ENCODE measurements at regions not wholly inside any gene's neighbourhood (a gene's known extent, or its start where the extent isn't known, plus 50 kb on each side); places are given as distances from the start of the nearest gene placed in this dataset.

DNA sequence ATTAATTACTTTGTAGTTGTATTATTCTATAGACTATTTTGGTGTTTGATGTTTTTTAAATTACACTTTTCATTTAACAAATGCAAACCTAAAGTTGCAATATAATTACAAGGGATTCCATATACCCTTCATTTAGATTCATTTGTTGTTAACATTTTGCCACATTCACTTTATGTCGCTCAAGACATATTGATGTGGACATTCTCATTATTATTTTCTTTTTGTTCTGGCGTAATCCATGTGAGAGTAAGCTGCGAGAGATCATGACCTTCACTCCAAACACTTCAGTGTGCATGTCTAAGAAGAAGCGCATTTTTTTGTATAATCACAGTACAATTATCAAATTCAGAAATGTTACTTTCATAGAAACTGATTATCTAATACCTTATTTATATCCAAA, 280.6 kb downstream of the CALCRL start:
- TF ChIP-seq, protein P1, sequence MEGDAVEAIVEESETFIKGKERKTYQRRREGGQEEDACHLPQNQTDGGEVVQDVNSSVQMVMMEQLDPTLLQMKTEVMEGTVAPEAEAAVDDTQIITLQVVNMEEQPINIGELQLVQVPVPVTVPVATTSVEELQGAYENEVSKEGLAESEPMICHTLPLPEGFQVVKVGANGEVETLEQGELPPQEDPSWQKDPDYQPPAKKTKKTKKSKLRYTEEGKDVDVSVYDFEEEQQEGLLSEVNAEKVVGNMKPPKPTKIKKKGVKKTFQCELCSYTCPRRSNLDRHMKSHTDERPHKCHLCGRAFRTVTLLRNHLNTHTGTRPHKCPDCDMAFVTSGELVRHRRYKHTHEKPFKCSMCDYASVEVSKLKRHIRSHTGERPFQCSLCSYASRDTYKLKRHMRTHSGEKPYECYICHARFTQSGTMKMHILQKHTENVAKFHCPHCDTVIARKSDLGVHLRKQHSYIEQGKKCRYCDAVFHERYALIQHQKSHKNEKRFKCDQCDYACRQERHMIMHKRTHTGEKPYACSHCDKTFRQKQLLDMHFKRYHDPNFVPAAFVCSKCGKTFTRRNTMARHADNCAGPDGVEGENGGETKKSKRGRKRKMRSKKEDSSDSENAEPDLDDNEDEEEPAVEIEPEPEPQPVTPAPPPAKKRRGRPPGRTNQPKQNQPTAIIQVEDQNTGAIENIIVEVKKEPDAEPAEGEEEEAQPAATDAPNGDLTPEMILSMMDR (conservative IDR thresholded peaks at IDR 0.05; ENCODE audit: low read length): no peak

GRCh38 chr2:187165936-187166610, 282.0 kb downstream of the CALCRL start:
- TF ChIP-seq, protein P1 (conservative IDR thresholded peaks at IDR 0.05; ENCODE audit: low read length): no peak
- no peak overlapping the region for H3K4me3 ChIP-seq (ENCODE audit: low read length)
- DNase-seq (ENCODE audit: low read depth): no peak

More for the DNA sequence above, 280.6 kb downstream of the CALCRL start:
- no peak overlapping the region for H3K4me3 ChIP-seq (ENCODE audit: low read length)
- DNase-seq (ENCODE audit: low read depth): no peak

DNA sequence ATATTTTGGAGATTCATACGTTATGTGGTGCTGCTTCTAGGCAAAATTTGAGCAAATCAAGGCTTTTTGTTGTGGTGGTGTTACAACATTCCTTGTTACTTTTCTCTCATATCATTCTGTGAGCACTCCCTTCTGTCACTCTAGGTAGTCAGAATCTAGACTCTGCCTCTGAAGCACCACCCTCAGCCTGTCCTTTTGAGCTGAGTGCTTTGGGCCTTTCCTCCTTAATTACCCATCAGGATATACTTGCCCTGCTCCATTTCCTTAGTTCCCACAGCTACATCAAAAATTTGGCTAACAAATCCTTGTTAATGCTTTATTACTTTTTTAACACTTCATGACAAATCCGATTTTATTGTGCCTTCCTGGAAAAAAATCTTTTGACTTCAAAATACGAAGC, 289.6 kb downstream of the CALCRL start:
- no peak overlapping the region for H3K4me3 ChIP-seq (ENCODE audit: low read length)
- TF ChIP-seq, protein P1 (conservative IDR thresholded peaks at IDR 0.05; ENCODE audit: low read length): no peak
- no peak for DNase-seq (ENCODE audit: low read depth)

GRCh38 chr2:187157046-187157445, 291.0 kb downstream of the CALCRL start:
- H3K4me3 ChIP-seq (ENCODE audit: low read length): no peak overlapping the region
- TF ChIP-seq, protein P1 (conservative IDR thresholded peaks at IDR 0.05; ENCODE audit: low read length): no peak
- no peak for DNase-seq (ENCODE audit: low read depth)

- H3K4me3 ChIP-seq (ENCODE audit: low read length): no peak overlapping the region
- TF ChIP-seq, protein P1 (conservative IDR thresholded peaks at IDR 0.05; ENCODE audit: low read length): no peak
- DNase-seq (ENCODE audit: low read depth): no peak
These were observed 292.6 kb downstream of the CALCRL start for GRCh38 chr2:187155476-187155875.

GRCh38 chr2:187150670-187151069, 297.4 kb downstream of the CALCRL start:
- TF ChIP-seq, protein P1 (conservative IDR thresholded peaks at IDR 0.05; ENCODE audit: low read length): no peak
- H3K4me3 ChIP-seq (ENCODE audit: low read length): no peak overlapping the region
- DNase-seq (ENCODE audit: low read depth): peak; percentile 7

- H3K4me3 ChIP-seq (ENCODE audit: low read length): no peak overlapping the region
- TF ChIP-seq, protein P1 (conservative IDR thresholded peaks at IDR 0.05; ENCODE audit: low read length): no peak
- no peak for DNase-seq (ENCODE audit: low read depth)
These were observed 299.2 kb upstream of the ZSWIM2 start for GRCh38 chr2:187148059-187148714.

Data from AG10803 (cell line).